ENCODE measurements at regions not wholly inside any gene's neighbourhood (a gene's known extent, or its start where the extent isn't known, plus 50 kb on each side); places are given as distances from the start of the nearest gene placed in this dataset.

- Histone ChIP-seq H3K4me1 (peaks cover 32 to 37% of the 10 kb centered on the region in 2 donors), H3K36me3 (no peaks in the 10 kb centered on the region), H3K9me3 (no peaks in the 10 kb centered on the region), H3K27ac (peak overlapping the region; percentile 83 to 96 (median 95)), H3K27me3 (no peaks in the 10 kb centered on the region), H3K4me3 (peak overlapping the region; percentile 68 to 90 (median 78))
- ATAC-seq (no peak), DNase-seq (no peak)
- intact Hi-C loops (cut with DNase I; ENCODE audit: low total_unique reads): loop anchor here (10.0 kb wide), 1 partner anchor 1045 kb away; the partner anchor contains the start of gene NLGN1
- in situ Hi-C loops (cut with MboI; ENCODE audit: low sequenced_read_pairs in 4 of 4): no loop called here
- TF ChIP-seq CTCF (IDR thresholded peaks at IDR 0.05 in 4 of 5, conservative IDR thresholded peaks at IDR 0.05 in 1 of 5) (no peak), POLR2A (IDR thresholded peaks at IDR 0.05) (no peak)
Observed at GRCh38 chr3:174440253-174440701, 418.9 kb upstream of the NAALADL2 start.

GRCh38 chr3:174440741-174441587 is 418.2 kb upstream of the NAALADL2 start:
- Histone ChIP-seq H3K27me3 (no peaks in the 10 kb centered on the region), H3K9me3 (no peaks in the 10 kb centered on the region), H3K4me3 (peak overlapping the region; percentile 68 to 90 (median 78)), H3K36me3 (no peaks in the 10 kb centered on the region), H3K4me1 (peaks cover 32 to 37% of the 10 kb centered on the region in 2 donors), H3K27ac (peak overlapping the region; percentile 83 to 96 (median 95))
- intact Hi-C loops (cut with DNase I; ENCODE audit: low total_unique reads) (loop anchor here (10.0 kb wide), 1 partner anchor 1046 kb away; the partner anchor contains the start of gene NLGN1), in situ Hi-C loops (cut with MboI; ENCODE audit: low sequenced_read_pairs in 4 of 4) (no loop called here)
- peak; percentile 67 to 85 for DNase-seq
- TF ChIP-seq CTCF (IDR thresholded peaks at IDR 0.05 in 4 of 5, conservative IDR thresholded peaks at IDR 0.05 in 1 of 5): peak in 2 of 5 experiments; percentile 4 to 8
- TF ChIP-seq POLR2A (IDR thresholded peaks at IDR 0.05): peak; percentile 50 to 53
- peak; percentile 84 to 85 for ATAC-seq

GRCh38 chr3:174441588-174442301 is 417.4 kb upstream of the NAALADL2 start:
- Histone ChIP-seq H3K36me3 (no peaks in the 10 kb centered on the region), H3K9me3 (no peaks in the 10 kb centered on the region), H3K27me3 (no peaks in the 10 kb centered on the region), H3K27ac (peak overlapping the region; percentile 83 to 96 (median 95)), H3K4me1 (peaks cover 24 to 37% of the 10 kb centered on the region in 2 donors), H3K4me3 (peak overlapping the region; percentile 68 to 90 (median 78))
- in situ Hi-C loops (cut with MboI; ENCODE audit: low sequenced_read_pairs in 4 of 4) (no loop called here), intact Hi-C loops (cut with DNase I; ENCODE audit: low total_unique reads) (loop anchor here (10.0 kb wide), 1 partner anchor 1047 kb away; the partner anchor contains the start of gene NLGN1)
- ATAC-seq (no peak), DNase-seq (no peak)
- TF ChIP-seq CTCF (IDR thresholded peaks at IDR 0.05 in 4 of 5, conservative IDR thresholded peaks at IDR 0.05 in 1 of 5) (no peak), POLR2A (IDR thresholded peaks at IDR 0.05) (no peak)

- TF ChIP-seq POLR2A (IDR thresholded peaks at IDR 0.05): no peak
- TF ChIP-seq CTCF (IDR thresholded peaks at IDR 0.05 in 4 of 5, conservative IDR thresholded peaks at IDR 0.05 in 1 of 5): no peak
- H3K4me1 ChIP-seq: peaks cover 24 to 37% of the 10 kb centered on the region in 2 donors
- intact Hi-C loops (cut with DNase I; ENCODE audit: low total_unique reads): loop anchor here (10.0 kb wide), 1 partner anchor 1047 kb away; the partner anchor contains the start of gene NLGN1
- no peaks in the 10 kb centered on the region for H3K27me3 ChIP-seq
- peak overlapping the region; percentile 83 to 96 (median 95) for H3K27ac ChIP-seq
- H3K9me3 ChIP-seq: no peaks in the 10 kb centered on the region
- no peaks in the 10 kb centered on the region for H3K36me3 ChIP-seq
- ATAC-seq: no peak
- peak overlapping the region in 3 of 4 donors; percentile 68 to 90 (median 77) for H3K4me3 ChIP-seq
- in situ Hi-C loops (cut with MboI; ENCODE audit: low sequenced_read_pairs in 4 of 4): no loop called here
- no peak for DNase-seq
Observed at GRCh38 chr3:174442302-174442682, 416.8 kb upstream of the NAALADL2 start.

All from gastrocnemius medialis (tissue), 4 donors.